ENCODE measurements at regions not wholly inside any gene's neighbourhood (a gene's known extent, or its start where the extent isn't known, plus 50 kb on each side); places are given as distances from the start of the nearest gene placed in this dataset.

DNA sequence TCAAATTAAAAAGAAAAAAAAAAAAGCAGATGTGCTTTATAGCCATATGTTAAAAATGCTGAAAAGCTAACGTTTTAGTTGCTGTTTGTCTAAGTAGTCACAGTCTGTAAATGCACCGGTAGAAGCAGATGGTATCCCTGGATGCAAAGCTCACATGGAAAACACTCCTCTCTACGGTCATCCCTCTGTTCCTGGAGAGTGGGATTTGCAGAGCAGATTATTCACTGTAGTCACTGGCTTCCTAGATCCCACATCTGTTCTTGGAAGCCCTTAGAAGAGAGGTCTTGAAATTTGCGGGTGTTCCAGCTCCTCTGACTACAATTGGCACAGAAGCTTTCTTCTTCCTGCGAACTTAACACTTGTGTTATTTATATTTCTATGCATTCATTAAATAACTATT lies 186.6 kb downstream of the PMP22 start:
- DNase-seq (ENCODE audit: low read depth), result no peak
- in situ Hi-C loops (cut with HindIII; ENCODE audit: low pct_unique_long_range_greater_than_20kb, low sequenced_read_pairs), result no loop called here

DNA sequence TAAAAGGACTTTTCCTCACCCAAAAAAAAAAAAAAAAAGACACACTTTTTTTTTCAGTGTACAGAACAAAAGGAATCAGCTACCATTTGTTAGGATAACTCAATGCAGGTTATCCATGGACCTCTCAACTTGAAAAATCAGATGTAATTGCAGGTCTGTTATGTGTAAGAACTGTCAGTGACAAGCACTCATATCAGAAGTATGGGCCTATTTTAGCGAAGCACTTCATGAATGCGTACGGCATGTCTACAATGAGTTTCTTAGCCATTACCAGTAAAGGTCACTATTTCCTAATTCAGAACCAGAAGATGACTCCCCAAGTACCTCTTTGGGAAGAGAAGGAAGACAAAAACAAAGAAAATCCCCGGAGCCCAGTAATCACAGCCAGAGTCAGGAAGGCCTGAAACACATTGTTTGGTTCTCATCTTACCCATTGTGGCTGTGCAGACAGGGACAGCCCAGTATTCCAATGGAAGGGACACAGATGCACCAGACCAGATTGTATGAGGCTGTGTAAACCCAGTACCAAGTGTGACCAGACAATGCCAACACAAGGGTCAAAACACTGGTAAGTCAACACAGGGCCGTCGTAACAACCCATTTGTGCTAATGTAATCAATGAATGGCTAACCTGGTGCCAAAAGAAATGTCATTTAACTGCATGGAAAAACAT lies 188.0 kb downstream of the PMP22 start:
- no peak for DNase-seq (ENCODE audit: low read depth)
- in situ Hi-C loops (cut with HindIII; ENCODE audit: low pct_unique_long_range_greater_than_20kb, low sequenced_read_pairs), result no loop called here

DNA sequence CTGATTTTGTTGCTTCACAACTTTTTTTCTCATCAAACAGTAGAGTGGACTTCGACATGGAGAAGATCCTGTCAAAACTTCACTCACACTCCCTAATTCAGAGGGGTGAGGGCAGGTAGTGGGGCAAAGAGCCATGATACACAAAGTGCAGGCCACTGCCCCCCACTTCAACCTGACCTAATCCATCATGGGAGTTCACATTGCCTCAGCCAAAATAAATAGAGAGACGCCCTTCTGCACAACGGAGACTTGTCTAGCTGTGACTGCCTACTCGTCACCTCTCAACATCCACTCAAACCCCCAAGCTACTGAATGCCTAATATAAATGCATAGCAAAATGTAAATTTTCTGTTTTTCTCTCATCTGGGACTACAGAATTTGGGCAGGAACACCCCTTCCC lies 213.2 kb downstream of the PMP22 start:
- in situ Hi-C loops (cut with HindIII; ENCODE audit: low pct_unique_long_range_greater_than_20kb, low sequenced_read_pairs), result no loop called here
- no peak for DNase-seq (ENCODE audit: low read depth)

DNA sequence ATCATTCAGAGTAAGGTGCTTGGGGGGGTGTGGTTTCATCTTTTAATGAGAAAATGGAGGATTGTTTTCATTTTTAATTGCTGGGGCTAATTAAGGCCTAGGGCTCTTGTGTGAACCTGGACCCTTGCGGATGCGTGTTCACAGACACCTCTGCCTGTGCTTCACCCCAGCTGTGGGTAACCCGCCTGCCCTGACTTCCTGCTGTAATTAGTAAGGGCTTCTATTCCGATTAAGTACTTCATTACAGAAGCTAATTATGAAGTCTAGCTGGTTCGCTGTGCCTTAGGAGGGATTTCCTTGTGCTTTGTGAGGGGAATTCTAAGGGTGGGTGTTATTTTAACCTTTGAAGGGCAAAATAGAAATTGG lies 215.3 kb downstream of the PMP22 start:
- in situ Hi-C loops (cut with HindIII; ENCODE audit: low pct_unique_long_range_greater_than_20kb, low sequenced_read_pairs), result no loop called here
- no peak for DNase-seq (ENCODE audit: low read depth)

DNA sequence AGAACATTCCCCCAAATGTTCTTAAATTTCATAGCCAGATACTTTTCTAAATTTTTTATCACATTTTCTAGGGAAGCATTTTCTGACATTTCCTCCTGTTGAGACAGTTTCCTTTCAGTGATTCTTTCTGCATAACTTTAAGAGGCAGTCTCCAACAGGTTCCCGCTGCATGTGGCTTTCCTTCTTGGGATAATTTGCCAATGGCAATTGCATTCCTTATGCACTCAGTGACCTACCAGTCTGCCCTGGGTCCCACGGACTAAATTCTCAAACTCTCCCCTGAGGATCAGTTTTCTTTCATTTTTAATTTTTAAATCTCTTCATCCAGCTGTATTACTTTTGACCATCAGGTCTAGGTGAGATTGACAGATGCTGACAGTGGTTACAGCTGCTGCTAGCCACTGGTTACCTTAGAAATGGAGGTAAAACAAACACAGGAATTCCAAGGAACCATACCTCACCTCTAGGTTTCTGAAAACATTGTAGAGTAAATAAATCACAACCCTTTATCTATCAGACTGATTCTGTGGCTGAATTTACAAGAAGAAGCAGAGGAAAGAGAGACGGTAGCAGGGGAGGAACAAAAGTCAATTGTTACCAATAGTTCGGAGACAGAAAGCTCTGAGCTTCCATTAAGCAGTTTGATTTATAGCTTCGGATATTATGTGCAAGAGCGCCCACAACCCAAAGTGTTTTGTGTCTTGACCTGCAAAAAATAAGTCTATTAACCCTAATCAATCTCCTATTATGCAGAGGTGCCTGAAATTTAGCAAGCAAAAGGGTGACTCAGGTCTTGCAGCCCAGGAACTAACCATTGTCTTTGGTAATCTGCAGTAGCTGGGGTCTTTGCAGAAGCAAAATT lies 216.0 kb downstream of the PMP22 start:
- no peak for DNase-seq (ENCODE audit: low read depth)
- in situ Hi-C loops (cut with HindIII; ENCODE audit: low pct_unique_long_range_greater_than_20kb, low sequenced_read_pairs), result no loop called here

DNA sequence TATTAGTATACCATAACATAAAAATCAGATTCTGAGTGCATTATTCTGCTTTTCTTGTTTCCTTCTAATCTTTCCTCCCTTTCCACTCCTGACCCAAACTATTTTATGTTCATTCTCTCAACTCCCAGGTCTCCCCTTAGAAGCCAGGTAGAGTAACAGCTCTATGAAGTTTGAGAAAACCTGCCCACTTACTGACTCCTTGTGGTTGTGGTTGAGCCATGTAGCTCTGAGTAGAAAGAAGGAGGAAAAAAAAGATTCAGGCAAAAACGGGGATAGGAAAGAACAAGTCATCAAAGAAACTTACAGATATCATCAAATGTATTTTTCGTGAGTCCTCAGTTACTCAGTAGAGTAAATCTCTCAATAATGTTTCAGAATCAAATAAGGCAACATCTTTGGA lies 216.7 kb downstream of the PMP22 start:
- in situ Hi-C loops (cut with HindIII; ENCODE audit: low pct_unique_long_range_greater_than_20kb, low sequenced_read_pairs), result no loop called here
- DNase-seq (ENCODE audit: low read depth), result no peak

DNA sequence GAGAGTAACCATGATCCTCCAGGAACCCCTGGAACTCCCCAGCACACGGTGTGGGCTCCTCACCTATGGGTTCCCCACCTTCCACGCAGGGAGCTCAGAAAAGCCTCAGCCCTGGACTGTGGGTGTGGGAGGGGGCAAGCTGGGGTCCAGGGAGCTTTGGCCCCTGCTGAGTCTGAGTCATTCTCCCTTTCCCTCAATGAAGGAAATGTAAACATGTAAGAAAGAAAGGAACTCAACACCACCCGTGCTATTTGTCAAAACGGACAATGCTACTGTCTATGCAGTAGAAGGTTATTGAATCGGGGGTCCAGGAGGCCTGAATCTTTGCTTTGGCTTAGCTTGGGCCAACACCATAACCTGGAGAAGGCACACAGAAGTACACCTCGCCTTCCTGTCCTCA lies 222.8 kb downstream of the PMP22 start:
- no peak for DNase-seq (ENCODE audit: low read depth)
- in situ Hi-C loops (cut with HindIII; ENCODE audit: low pct_unique_long_range_greater_than_20kb, low sequenced_read_pairs), result no loop called here

DNA sequence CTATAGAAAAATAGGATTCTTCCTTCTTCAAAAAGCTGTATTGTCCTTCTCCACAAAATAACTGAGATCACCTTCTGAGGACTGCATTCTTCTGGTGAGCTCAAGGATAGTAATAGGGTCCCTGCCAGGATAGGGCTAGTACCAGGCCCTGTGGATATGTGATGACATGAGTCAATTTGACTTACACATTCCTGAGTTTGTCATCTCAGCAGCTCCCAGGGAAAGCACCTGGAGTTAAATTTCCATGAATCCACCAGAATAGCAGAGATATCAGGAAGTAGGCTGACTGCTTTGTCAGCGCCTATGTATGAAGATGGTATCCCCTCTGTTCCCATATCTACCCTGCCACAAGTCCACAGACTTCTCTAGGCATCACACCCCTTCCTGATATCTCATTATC lies 225.8 kb downstream of the PMP22 start:
- in situ Hi-C loops (cut with HindIII; ENCODE audit: low pct_unique_long_range_greater_than_20kb, low sequenced_read_pairs), result no loop called here
- DNase-seq (ENCODE audit: low read depth), result no peak

DNA sequence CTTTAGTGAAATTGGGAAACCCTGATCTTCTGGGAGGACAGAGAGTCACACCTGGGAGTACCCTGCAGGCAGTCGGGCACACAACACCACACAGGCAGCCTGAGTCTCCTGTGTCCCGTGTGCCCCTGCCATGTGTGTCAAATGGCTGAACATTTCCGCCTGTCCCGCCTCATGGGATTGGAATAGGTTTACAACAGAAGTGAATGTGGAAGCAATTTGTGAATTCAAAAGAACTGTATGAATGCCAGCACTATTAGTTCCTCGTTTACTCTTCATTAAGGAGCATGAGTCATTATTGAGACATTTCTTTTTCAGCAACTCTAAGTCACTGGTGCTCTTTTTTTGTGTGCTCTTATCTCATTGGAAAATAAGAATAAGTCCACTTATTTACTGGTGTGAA lies 226.5 kb downstream of the PMP22 start:
- in situ Hi-C loops (cut with HindIII; ENCODE audit: low pct_unique_long_range_greater_than_20kb, low sequenced_read_pairs), result no loop called here
- DNase-seq (ENCODE audit: low read depth), result no peak

DNA sequence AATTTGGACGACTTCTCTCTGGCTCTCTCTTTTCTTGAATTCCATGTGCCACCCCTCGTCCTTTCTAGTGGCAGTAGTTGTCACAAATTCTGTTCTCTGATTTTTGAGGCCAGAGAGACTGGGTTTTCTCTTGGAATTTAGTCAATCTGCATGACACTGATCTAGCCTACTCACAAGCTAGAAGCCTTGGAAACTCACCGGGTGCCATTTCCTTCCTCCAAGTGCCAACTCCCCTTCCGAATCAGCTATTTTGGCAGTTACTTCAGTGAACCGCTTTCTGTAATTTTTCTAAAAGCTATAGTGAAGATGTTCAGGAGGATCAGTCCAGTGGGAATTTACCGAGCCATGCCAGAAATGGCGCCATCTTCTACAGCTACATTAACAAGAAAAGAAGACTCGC lies 228.9 kb downstream of the PMP22 start:
- in situ Hi-C loops (cut with HindIII; ENCODE audit: low pct_unique_long_range_greater_than_20kb, low sequenced_read_pairs), result no loop called here
- no peak for DNase-seq (ENCODE audit: low read depth)

DNA sequence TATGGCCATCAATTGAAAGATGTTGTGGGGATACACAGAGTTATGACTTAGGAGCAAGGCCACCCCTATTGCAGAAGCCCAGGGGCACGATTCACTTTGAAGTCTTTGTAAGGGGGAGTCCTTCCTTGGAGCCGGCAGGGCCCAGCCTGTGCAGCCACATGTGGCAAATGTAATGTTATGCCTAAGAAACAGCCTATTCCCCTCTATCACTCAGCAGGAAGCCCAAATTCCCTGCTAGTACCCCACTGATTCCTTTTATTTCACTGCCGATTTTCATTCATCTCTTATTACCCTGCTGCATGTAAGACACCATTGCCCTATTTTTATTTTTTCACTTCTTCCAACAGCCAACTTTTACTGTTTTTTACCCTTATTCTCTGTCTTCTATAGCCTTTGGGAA lies 233.2 kb downstream of the PMP22 start:
- no peak for DNase-seq (ENCODE audit: low read depth)
- in situ Hi-C loops (cut with HindIII; ENCODE audit: low pct_unique_long_range_greater_than_20kb, low sequenced_read_pairs), result no loop called here

DNA sequence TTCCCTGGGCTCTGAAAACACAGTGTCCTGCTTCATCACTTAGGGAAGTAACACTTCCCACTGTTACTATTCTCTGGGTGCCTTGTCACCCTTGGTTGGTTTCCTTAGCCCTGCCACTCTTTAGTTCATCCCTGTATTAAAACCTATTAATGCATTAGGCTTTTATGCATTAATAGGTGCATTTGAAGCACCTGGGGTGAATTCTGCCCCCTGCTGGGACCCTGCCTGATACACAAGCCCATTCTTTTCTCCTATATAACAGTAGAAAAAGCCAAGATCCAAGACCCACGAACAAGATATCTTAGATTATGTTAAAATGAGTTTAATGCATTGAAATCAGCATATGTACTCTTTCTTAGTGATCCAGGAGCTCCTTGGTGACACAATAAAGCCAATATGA lies 235.7 kb downstream of the PMP22 start:
- no peak for DNase-seq (ENCODE audit: low read depth)
- in situ Hi-C loops (cut with HindIII; ENCODE audit: low pct_unique_long_range_greater_than_20kb, low sequenced_read_pairs), result no loop called here

DNA sequence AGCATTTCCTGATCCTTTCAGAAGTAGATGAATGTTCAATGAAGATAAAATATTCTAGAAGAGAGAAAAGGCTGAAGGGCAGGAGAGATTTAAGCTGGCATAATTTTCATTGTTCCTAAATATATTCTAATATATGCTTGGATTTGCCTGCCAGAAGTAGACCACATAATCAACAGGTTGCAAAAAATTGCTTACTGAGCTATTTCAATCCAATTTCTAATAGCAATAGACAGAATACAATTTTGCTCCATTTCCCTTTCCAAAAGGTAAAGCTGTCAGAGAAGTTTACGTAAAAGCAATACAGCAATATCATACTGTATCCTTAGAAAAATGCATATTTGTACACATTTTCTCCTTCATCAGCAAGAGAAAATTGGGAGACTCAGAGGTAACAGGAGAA lies 237.3 kb downstream of the PMP22 start:
- no peak for DNase-seq (ENCODE audit: low read depth)
- in situ Hi-C loops (cut with HindIII; ENCODE audit: low pct_unique_long_range_greater_than_20kb, low sequenced_read_pairs), result no loop called here

DNA sequence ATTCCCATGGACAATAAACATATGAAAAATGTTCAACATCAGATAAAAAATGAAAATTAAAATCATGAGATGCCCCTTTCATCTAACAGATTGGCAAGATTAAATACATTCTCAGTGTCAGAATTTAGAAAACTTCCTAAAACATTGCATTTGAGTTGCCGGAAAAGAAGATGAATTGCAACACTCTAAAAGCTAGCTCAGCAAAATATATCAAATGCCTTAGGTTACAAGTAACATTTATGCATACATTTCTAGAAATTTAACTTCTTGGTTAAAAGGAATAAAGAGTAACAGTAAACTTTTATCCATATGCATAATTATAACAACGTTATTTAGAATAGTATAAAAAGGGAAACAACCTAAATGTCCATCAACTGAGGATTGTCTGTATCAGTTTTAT lies 239.0 kb downstream of the PMP22 start:
- in situ Hi-C loops (cut with HindIII; ENCODE audit: low pct_unique_long_range_greater_than_20kb, low sequenced_read_pairs), result no loop called here

DNA sequence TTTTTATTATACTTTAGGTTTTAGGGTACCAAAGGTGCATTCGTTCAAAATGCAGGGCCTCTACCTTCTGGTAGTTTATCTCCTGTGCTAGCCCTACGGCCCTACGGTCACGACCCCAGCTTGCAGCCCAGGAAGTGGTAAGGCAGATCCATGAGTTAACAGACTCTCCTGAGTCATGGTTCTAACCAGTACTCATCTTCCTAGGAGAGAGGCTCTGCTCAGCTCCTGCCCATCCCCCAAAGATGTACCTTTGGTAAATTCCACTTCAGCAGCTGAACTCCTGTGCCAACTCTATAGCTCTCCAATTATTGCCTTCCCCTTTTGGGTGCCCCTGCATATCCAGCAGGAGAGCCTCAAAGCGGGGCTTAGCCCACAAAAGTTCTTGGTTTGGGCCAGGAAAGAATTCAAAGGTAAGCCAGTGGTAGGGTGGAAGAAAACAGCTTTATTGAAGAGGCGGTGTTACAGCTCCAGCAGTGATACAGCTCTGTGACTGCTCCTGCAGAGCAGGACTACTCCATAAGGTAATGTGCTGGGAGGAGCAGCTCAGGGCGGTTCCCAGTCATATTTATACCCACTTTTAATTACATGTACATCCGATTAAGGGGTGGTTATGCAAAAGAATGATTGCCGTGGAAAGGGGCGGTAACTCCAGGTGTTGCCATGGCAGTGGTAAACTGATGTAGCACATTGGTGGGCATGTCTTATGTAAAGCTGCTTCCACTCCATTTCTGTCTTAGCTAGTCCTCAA lies 241.4 kb downstream of the PMP22 start:
- DNase-seq (ENCODE audit: low read depth), result no peak
- in situ Hi-C loops (cut with HindIII; ENCODE audit: low pct_unique_long_range_greater_than_20kb, low sequenced_read_pairs), result no loop called here

More for the DNA sequence above, 239.0 kb downstream of the PMP22 start:
- DNase-seq (ENCODE audit: low read depth), result no peak

DNA sequence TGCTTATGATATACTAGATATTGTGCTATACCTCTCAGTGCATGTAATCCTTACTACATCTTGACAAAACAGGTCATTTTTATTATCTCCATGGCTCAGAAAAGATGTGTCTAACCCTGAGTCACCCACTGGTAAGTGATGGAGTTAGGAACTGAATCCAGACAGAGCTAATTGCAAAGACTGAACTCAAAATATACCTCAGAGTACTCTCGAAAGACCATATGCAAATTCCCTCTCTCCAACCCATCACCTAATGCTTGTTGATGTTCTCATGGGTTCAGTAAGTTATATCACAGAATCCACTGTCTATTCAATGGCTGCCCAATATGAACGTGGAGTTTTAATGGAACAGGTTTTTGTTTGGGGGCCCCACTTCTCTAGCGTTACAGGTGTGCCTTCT lies 246.0 kb downstream of the PMP22 start:
- in situ Hi-C loops (cut with HindIII; ENCODE audit: low pct_unique_long_range_greater_than_20kb, low sequenced_read_pairs), result no loop called here

DNA sequence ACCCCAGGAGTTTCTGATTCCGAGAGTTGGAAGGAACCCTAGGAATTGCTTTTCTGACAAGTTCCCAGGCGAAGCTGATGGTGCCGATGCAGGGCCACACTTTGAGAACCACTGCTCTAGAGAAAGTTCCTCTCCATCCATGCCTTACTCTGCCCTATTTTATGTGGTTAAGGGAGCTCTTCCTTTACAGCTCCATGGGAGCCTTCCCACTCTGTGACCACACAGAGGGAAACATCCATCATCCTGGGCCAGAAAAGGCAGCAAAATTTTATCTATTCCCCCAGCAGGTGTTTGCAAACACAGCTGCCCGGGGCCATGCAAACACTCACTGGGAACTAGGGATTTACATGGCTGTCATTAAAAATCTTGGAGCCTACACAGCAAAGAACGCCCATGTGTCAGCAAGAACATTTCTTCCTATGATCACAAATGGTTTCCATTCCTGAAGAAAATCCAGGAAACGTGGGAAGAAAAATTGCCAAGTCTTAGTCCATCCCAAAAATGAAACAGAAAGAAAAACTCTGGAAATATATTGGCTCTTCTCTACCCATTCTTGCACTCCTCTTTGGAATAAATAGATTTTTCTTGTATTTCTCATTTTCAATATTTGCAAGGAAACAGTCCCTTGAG lies 252.7 kb downstream of the PMP22 start:
- in situ Hi-C loops (cut with HindIII; ENCODE audit: low pct_unique_long_range_greater_than_20kb, low sequenced_read_pairs), result no loop called here
- no peak for DNase-seq (ENCODE audit: low read depth)

More for the DNA sequence above, 246.0 kb downstream of the PMP22 start:
- DNase-seq (ENCODE audit: low read depth), result no peak

DNA sequence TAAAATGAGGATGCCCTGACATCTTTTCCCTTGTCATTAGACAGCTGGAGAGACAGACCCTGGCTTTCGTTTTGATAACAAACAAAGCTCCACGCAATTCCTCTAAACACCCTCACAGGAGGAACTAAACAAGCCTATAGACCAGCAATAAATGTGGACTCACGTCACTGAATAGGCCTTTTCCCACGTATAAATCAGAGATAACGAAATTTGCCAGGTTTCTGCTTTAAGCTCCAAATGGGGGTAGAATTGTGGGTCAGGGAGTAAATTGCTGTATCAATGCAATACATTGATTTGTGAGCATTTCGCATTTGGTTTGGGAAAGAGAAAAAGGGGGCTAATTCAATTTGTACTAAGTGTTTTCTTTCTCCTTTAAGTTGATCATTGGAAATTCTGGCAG lies 256.0 kb downstream of the PMP22 start:
- no peak for DNase-seq (ENCODE audit: low read depth)
- in situ Hi-C loops (cut with HindIII; ENCODE audit: low pct_unique_long_range_greater_than_20kb, low sequenced_read_pairs), result no loop called here

DNA sequence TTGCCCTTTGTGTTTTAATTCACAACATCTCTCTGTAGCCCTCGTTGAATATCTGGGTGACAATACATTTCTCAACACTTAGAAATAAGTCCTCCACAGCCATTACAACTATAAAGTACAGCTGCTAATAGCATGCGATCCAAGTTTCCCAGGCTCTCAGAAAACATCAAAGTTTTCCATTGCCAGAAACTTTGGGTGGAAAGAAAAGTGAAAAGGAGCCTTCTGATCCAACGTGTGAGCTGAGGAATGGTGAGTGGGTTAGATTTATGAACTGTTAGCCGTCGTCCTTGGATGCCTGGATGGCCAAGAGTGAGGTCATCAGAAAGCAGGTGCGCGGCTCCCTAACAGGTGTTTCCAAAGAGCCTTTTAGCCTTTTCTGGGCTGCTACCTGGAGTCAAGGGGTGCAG lies 258.0 kb downstream of the PMP22 start:
- in situ Hi-C loops (cut with HindIII; ENCODE audit: low pct_unique_long_range_greater_than_20kb, low sequenced_read_pairs), result no loop called here
- no peak for DNase-seq (ENCODE audit: low read depth)
